ENCODE measurements at regions not wholly inside any gene's neighbourhood (a gene's known extent, or its start where the extent isn't known, plus 50 kb on each side); places are given as distances from the start of the nearest gene placed in this dataset.

DNA sequence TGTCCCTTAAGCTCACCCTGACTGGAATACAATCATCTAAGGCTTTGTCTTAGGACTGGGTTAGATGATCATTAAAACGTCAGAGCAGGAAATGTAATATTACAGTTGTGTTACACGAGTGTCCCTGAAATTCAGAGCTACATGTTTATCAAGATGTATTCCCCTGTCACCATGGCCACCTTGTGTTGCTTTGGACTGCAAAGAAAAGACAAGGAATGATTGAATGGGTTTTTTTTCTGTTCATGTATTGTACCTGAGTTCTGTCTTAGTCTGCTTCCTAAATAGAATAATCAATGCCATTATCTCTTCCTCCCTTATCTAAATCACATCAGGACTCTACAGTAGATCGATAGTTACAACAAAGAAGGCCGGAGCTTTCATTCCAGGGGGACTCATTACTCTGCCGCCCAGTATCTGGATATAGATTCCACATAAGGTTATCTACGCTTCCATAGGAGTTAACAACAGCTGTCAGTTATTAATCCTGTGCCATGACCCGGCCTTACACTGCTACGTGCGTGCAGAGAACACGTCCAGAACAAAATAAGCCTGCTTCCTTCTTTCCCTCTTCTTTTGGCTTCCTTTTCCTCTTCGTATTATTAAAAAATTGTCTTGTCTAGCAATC is 274.1 kb upstream of the SASH1 start:
- intact Hi-C loops (cut with DNase I) = no loop called here
- Histone ChIP-seq H3K36me3 (no peaks in the 10 kb centered on the region), H3K9me3 (no peaks in the 10 kb centered on the region), H3K4me3 (no peak overlapping the region), H3K4me1 (no peaks in the 10 kb centered on the region), H3K27ac (no peak overlapping the region), H3K27me3 (no peaks in the 10 kb centered on the region), H3K9ac (ENCODE audit: low read depth in 2 of 2, low read length in 2 of 2) (no peak overlapping the region)
- no peak for DNase-seq
- TF ChIP-seq, protein P1, sequence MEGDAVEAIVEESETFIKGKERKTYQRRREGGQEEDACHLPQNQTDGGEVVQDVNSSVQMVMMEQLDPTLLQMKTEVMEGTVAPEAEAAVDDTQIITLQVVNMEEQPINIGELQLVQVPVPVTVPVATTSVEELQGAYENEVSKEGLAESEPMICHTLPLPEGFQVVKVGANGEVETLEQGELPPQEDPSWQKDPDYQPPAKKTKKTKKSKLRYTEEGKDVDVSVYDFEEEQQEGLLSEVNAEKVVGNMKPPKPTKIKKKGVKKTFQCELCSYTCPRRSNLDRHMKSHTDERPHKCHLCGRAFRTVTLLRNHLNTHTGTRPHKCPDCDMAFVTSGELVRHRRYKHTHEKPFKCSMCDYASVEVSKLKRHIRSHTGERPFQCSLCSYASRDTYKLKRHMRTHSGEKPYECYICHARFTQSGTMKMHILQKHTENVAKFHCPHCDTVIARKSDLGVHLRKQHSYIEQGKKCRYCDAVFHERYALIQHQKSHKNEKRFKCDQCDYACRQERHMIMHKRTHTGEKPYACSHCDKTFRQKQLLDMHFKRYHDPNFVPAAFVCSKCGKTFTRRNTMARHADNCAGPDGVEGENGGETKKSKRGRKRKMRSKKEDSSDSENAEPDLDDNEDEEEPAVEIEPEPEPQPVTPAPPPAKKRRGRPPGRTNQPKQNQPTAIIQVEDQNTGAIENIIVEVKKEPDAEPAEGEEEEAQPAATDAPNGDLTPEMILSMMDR (IDR thresholded peaks at IDR 0.05) = no peak

DNA sequence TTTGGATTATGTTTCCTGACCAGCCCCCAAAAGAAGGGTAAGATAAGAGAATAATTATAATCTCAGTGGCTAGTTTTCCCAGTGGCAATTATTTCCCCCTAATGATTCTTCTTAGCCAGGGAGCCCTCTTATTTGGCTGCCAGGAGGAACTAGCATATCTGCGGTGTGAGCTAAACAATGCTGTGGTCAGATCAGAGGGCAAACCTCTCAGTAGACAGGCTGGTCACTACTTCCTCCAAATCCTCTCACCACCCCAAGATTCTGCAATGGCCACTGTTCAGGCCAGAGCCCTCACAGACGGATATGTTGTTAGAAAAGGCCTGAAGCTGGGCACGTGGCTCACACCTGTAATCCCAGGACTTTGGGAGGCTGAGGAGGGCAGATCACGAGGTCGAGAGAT is 273.4 kb upstream of the SASH1 start:
- H3K4me3 ChIP-seq = no peak overlapping the region
- no peaks in the 10 kb centered on the region for H3K9me3 ChIP-seq
- H3K27me3 ChIP-seq = no peaks in the 10 kb centered on the region
- TF ChIP-seq, protein P1 (IDR thresholded peaks at IDR 0.05) = no peak
- no peak for DNase-seq
- H3K27ac ChIP-seq = no peak overlapping the region
- H3K36me3 ChIP-seq = no peaks in the 10 kb centered on the region
- intact Hi-C loops (cut with DNase I) = no loop called here
- H3K9ac ChIP-seq (ENCODE audit: low read depth in 2 of 2, low read length in 2 of 2) = no peak overlapping the region
- no peaks in the 10 kb centered on the region for H3K4me1 ChIP-seq

DNA sequence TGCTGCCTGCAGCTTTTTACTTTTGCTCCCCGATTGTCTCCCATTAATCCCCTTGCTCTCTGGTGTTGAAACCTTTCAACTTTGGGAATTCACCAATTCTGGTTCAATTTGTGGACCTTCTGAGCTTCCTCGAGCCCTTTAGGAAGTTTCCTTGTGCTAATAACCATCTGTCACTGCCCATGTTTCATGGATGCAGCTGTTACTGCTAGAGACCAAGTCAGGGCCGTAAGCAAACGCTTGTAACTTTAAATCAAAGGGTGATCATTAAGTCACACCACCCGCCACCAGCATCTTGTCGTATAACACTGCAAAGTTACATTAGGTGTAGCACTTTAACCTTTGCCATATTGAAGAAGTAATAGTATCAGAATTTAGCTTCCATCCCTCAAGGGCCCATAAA is 268.3 kb upstream of the SASH1 start:
- no peak overlapping the region for H3K4me3 ChIP-seq
- intact Hi-C loops (cut with DNase I) = no loop called here
- H3K27ac ChIP-seq = no peak overlapping the region
- no peaks in the 10 kb centered on the region for H3K27me3 ChIP-seq
- no peak overlapping the region for H3K9ac ChIP-seq (ENCODE audit: low read depth in 2 of 2, low read length in 2 of 2)
- no peaks in the 10 kb centered on the region for H3K36me3 ChIP-seq
- no peak for DNase-seq
- H3K9me3 ChIP-seq = no peaks in the 10 kb centered on the region
- no peaks in the 10 kb centered on the region for H3K4me1 ChIP-seq
- TF ChIP-seq, protein P1 (IDR thresholded peaks at IDR 0.05) = no peak

DNA sequence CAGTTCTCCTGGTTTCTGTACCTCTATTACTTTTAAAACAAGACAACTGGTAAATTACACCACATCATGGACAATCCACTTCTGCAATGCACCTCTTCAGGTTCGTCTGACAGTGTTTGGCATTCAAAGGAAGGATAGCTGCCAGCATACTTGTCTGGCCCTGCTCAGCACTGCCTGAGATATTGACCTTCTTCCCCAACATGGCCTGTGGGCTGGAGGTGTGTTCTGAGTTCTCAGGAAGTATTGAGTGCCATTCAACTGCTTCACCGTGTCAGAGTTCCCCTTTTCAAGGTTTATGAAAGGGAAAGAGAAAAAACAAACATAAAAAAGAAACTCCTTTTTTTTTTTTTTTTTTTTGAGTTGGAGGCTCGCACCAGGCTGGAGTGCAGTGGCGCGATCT is 267.9 kb upstream of the SASH1 start:
- no peaks in the 10 kb centered on the region for H3K36me3 ChIP-seq
- H3K4me1 ChIP-seq = no peaks in the 10 kb centered on the region
- no peak overlapping the region for H3K4me3 ChIP-seq
- no peak for DNase-seq
- no peak overlapping the region for H3K9ac ChIP-seq (ENCODE audit: low read depth in 2 of 2, low read length in 2 of 2)
- no peak overlapping the region for H3K27ac ChIP-seq
- TF ChIP-seq, protein P1 (IDR thresholded peaks at IDR 0.05) = no peak
- no peaks in the 10 kb centered on the region for H3K9me3 ChIP-seq
- intact Hi-C loops (cut with DNase I) = no loop called here
- H3K27me3 ChIP-seq = no peaks in the 10 kb centered on the region

DNA sequence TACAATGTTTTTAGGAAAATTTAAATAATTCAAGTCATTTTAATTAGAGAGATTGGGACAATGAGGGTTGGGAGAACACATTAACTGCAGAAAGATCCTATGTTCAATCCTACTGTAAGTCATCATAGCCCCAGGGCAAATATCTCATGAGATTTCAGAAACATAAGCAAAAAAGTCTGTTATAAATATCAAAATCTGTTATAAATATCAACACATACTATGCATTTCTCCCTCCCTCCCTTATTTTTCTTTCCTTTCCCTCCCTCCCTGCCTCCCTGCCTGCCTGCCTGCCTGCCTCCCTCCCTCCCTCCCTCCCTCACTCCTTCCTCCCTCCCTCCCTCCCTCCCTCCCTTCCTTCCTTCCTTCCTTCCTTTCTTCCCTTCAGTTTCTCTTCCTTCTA is 267.3 kb upstream of the SASH1 start:
- H3K9ac ChIP-seq (ENCODE audit: low read depth in 2 of 2, low read length in 2 of 2) = no peak overlapping the region
- DNase-seq = no peak
- no peaks in the 10 kb centered on the region for H3K36me3 ChIP-seq
- no peaks in the 10 kb centered on the region for H3K27me3 ChIP-seq
- no peak overlapping the region for H3K27ac ChIP-seq
- no peaks in the 10 kb centered on the region for H3K9me3 ChIP-seq
- H3K4me1 ChIP-seq = no peaks in the 10 kb centered on the region
- TF ChIP-seq, protein P1 (IDR thresholded peaks at IDR 0.05) = no peak
- intact Hi-C loops (cut with DNase I) = no loop called here
- H3K4me3 ChIP-seq = no peak overlapping the region

Measured in colonic mucosa (tissue), 4 donors.